Small intestine (tissue), 7 donors: ENCODE measurements at regions not wholly inside any gene's neighbourhood (a gene's known extent, or its start where the extent isn't known, plus 50 kb on each side); places are given as distances from the start of the nearest gene placed in this dataset.
"Not testable (repeated sequence)": the region's sequence is repeated elsewhere in the genome, so short reads cannot be mapped to it uniquely, and the experiment has no call there.

ENCODE experiments used
- DNase-seq, 2 donors: peaks; one replicate each; pipeline versions ENCODE4 v3.0.0 to v3.0.0-alpha.2; 2013
- FAIRE-seq: peaks from 2 replicates; lab custom pipeline; 2012; peaks lifted over from hg19 to GRCh38; lab: Jason Lieb, UNC
- H3K27ac ChIP-seq, 3 donors: one replicate each; pipeline ENCODE4 v1.5.1; 2013; ENCODE audit warnings: low read length in 2 of 3, mild to moderate bottlenecking in 2 of 3, control low read depth in 1 of 3, inconsistent platforms in 1 of 3, low read depth in 1 of 3, moderate library complexity in 1 of 3
- H3K27me3 ChIP-seq, 3 donors: one replicate each; pipeline ENCODE4 v1.6.1; 2013; ENCODE audit warnings: low read length in 3 of 3, inconsistent platforms in 1 of 3; ENCODE audit not compliant: control insufficient read depth in 3 of 3, insufficient read depth in 3 of 3
- H3K36me3 ChIP-seq, 3 donors: one replicate each; pipeline ENCODE4 v1.6.1; 2013; ENCODE audit warnings: low read length in 3 of 3, inconsistent platforms in 1 of 3, low read depth in 1 of 3, mild to moderate bottlenecking in 1 of 3, moderate library complexity in 1 of 3; ENCODE audit not compliant: control insufficient read depth in 3 of 3, insufficient read depth in 2 of 3
- H3K4me1 ChIP-seq, 3 donors: one replicate each; pipeline ENCODE4 v1.6.1; 2013; ENCODE audit warnings: low read length in 2 of 3, inconsistent platforms in 1 of 3, low read depth in 1 of 3, mild to moderate bottlenecking in 1 of 3, moderate library complexity in 1 of 3; ENCODE audit not compliant: control insufficient read depth in 3 of 3, insufficient read depth in 2 of 3
- H3K4me3 ChIP-seq, 3 donors: one replicate each; pipeline ENCODE4 v1.5.1; 2013; ENCODE audit warnings: low read length in 3 of 3, control low read depth in 1 of 3, inconsistent platforms in 1 of 3, low read depth in 1 of 3, mild to moderate bottlenecking in 1 of 3, moderate library complexity in 1 of 3
- H3K9me3 ChIP-seq, 2 donors: one replicate each; pipeline ENCODE4 v1.6.1; 2013; ENCODE audit warnings: low read depth in 1 of 2, low read length in 1 of 2; ENCODE audit not compliant: control insufficient read depth in 2 of 2, insufficient read depth in 1 of 2
- WGBS, 3 donors: extraction: QIAGEN DNeasy Blood & Tissue Kit; methylation state at CpG; one replicate each; pipeline ENCODE4 v1.1.7; 2013; 5-methylcytosine and 5-hydroxymethylcytosine counted together
- donor health status: healthy with polysubstance abuse.
- donor health status: control.
- donor health status: control.
- donor health status: Bipolar disorder and iron deficiency.
- donor health status: healthy.

DNA sequence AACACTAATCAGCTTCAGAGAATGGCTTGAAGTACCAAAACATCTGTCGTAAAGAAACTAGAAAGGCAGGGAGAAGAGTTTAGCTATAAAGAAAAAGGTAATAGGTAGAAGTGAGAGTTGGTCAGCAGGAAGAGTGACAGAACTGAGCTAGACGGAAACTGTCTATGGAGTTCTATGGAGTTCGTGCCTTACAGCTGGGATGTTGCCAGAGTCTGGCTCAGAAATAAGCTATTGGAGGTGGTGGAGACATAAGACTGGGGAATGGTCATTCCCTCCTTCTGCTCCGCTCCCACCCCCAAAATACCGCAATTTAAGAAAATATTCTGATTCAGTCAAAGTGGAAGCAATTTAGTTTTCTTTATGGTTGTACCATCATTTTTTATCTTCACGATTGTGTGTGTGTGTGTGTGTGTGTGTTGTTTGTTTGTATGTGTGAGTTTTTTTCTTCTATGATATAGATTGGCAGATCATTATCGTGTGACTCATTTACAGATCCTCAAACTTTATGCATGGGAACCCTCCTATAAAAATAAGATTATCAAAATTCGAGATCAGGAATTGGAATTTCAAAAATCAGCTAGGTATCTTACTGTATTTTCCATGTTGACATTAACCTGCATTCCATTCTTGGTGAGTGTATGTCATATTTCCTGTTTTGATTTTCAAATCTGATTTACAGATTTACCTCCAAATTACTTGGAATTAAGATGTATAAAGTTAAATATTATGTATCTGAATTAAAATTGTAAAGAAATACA lies 79.0 kb downstream of the HSPA13 start:
- FAIRE-seq (peak; percentile 15), DNase-seq (no peak)
- 72 to 79% (median 75%) methylated on average over 8 of the region's 8 CpGs for WGBS, 3 donors
- H3K9me3 ChIP-seq, result no peaks in the 10 kb centered on the region
- H3K36me3 ChIP-seq, result no peaks in the 10 kb centered on the region
- H3K4me1 ChIP-seq, result no peaks in the 10 kb centered on the region
- no peak overlapping the region for H3K27ac ChIP-seq
- peaks cover 0 to 2% (median 0%) of the 10 kb centered on the region in 3 donors for H3K27me3 ChIP-seq
- no peak overlapping the region for H3K4me3 ChIP-seq

DNA sequence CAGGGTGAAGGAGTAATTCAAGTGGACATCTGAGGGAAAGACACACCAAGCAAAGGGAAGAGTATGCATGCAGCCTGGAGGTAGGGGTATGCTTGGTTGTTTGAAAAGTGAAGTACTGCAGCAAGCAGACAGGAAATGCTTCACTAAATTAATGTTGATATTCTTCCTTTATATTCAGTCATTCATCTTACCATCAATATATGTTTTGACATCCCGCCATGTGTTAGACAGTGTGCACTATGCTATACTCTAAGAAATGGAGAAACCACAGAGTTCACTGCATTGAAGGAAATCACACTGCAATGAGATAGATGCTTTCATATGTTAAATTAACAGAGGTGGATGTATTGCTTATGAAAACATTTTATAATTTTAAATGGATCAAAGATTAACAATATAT lies 82.9 kb downstream of the HSPA13 start:
- 95 to 97% (median 95%) methylated on average over 1 of the region's 1 CpG for WGBS, 3 donors
- DNase-seq, result no peak
- H3K9me3 ChIP-seq, result no peaks in the 10 kb centered on the region
- peaks cover 0 to 2% (median 0%) of the 10 kb centered on the region in 3 donors for H3K27me3 ChIP-seq
- no peaks in the 10 kb centered on the region for H3K4me1 ChIP-seq
- no peaks in the 10 kb centered on the region for H3K36me3 ChIP-seq
- no peak for FAIRE-seq
- H3K4me3 ChIP-seq, result no peak overlapping the region
- no peak overlapping the region for H3K27ac ChIP-seq

GRCh38 chr21:14290576-14290975 lies 74.6 kb downstream of the RBM11 start:
- H3K4me1 ChIP-seq, result peaks cover 0 to 3% (median 0%) of the 10 kb centered on the region in 3 donors
- H3K36me3 ChIP-seq, result no peaks in the 10 kb centered on the region
- H3K27me3 ChIP-seq, result no peaks in the 10 kb centered on the region
- H3K9me3 ChIP-seq, result no peaks in the 10 kb centered on the region
- no peak overlapping the region for H3K27ac ChIP-seq
- no peak overlapping the region for H3K4me3 ChIP-seq
- DNase-seq (no peak), FAIRE-seq (no peak)
- WGBS, 3 donors, result 87 to 95% (median 92%) methylated on average over 4 of the region's 4 CpGs

DNA sequence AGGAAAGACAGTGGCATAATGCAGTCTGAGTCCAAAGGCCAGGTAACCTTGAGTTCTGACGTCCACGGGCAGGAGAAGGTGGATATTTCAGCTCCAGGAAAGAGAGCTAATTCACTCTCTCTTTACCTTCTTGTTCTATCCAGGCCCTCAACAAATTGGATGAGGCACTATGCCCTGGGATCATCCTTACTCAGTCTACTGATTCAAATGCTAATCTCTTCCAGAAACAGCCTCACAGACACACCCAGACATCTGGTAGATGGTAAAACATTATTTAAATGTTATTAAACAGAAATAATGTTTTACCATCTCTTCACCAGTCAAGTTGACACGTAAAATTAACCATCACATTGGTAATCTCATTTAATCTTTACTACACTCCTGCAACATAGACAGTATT lies 73.0 kb downstream of the RBM11 start:
- no peak overlapping the region for H3K4me3 ChIP-seq
- no peaks in the 10 kb centered on the region for H3K9me3 ChIP-seq
- no peak overlapping the region for H3K27ac ChIP-seq
- 37 to 78% (median 44%) methylated on average over 3 of the region's 3 CpGs for WGBS, 3 donors
- DNase-seq (peak in 1 of 2 donors; percentile 20), FAIRE-seq (no peak)
- peaks cover 0 to 3% (median 0%) of the 10 kb centered on the region in 3 donors for H3K4me1 ChIP-seq
- no peaks in the 10 kb centered on the region for H3K36me3 ChIP-seq
- H3K27me3 ChIP-seq, result no peaks in the 10 kb centered on the region

DNA sequence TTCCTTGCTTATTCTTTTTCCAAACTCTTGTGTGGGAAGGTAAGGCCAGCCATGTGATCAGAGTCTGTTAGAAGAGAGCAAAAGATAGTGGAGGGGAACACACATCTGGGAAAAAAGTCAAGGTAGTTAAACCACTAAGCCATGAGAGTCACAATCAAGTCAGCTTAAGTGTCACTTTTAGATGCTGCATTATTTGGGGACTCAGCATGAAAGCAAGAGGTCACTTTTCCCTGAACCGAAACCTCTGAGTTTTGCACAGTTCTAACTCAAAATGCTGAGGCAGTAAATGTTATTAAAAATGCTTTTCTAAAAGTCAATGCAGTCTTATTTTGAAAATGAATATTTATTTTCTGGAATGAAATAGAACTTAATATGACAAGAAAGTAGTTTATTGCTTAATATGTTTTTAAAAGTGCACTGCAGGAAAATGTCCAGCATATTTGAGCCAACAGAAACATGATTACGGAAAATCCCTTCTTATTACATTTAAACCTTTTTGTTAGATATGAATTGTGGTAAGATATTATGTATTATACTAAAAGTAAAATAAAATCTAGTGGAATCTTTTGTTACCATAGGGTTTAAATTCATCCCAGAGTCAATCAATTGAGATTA lies 69.3 kb downstream of the RBM11 start:
- DNase-seq (no peak), FAIRE-seq (no peak)
- Histone ChIP-seq H3K27me3 (no peaks in the 10 kb centered on the region), H3K27ac (no peak overlapping the region), H3K4me3 (no peak overlapping the region), H3K36me3 (no peaks in the 10 kb centered on the region), H3K9me3 (no peaks in the 10 kb centered on the region), H3K4me1 (no peaks in the 10 kb centered on the region)
- 74 to 93% (median 84%) methylated on average over 2 of the region's 2 CpGs for WGBS, 3 donors

DNA sequence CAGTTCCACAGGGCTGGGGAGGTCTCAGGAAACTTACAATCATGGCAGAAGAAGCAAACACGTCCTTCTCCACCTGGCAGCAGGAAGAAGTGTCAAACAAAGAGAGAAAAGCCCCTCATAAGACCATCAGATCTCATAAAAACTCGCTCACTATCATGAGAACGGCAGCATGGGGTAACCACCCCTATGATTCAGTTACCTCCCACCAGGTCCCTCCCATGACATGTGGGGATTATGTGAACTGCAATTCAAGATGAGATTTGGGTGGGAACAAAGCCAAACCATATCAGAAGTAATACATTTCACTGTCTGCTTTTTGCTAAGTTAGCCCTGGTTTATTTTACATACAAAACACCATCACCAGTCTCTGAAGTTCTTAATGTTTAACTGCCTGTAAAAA lies 68.5 kb downstream of the RBM11 start:
- DNase-seq (no peak), FAIRE-seq (no peak)
- Histone ChIP-seq H3K36me3 (no peaks in the 10 kb centered on the region), H3K27ac (no peak overlapping the region), H3K27me3 (no peaks in the 10 kb centered on the region), H3K9me3 (no peaks in the 10 kb centered on the region), H3K4me3 (no peak overlapping the region), H3K4me1 (no peaks in the 10 kb centered on the region)
- WGBS, 3 donors, result 53 to 57% (median 57%) methylated on average over 3 of the region's 3 CpGs

DNA sequence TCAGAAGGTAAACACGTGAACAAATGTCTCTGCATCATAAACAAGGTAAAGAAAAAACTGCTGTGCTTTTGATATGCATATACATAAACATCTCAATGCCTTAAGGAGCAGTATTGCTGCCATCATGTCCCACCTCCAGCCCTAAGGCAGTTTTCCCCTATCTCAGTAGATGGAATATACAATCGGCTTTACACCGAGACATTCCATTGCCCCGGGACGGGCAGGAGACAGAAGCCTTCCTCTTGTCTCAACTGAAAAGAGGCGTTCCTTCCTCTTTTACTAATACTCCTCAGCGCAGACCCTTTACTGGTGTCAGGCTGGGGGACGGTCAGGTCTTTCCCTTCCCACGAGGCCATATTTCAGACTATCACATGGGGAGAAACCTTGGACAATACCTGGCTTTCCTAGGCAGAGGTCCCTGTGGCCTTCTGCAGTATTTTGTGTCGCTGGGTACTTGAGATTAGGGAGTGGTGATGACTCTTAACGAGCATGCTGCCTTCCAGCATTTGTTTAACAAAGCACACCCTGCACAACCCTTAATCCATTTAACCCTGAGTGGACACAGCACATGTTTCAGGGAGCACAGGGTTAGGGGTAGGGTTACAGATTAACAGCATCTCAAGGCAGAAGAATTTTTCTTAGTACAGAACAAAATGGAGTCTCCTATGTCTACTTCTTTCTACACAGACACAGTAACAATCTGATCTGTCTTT lies 65.4 kb downstream of the RBM11 start:
- DNase-seq, H3K27me3 ChIP-seq, H3K9me3 ChIP-seq, FAIRE-seq, H3K27ac ChIP-seq, H3K4me1 ChIP-seq, H3K36me3 ChIP-seq: not testable (repeated sequence)
- peak overlapping the region in 1 of 3 donors; percentile 15 for H3K4me3 ChIP-seq
- 19 to 35% (median 22%) methylated on average over 11 of the region's 11 CpGs for WGBS, 3 donors
